NCI-H345 (cell line): ENCODE measurements at regions not wholly inside any gene's neighbourhood (a gene's known extent, or its start where the extent isn't known, plus 50 kb on each side); places are given as distances from the start of the nearest gene placed in this dataset.

Experiments
- DNase-seq: peaks from one replicate; lab custom pipeline; 2025; lab: John Stamatoyannopoulos, UW

- DNase-seq: no peak
Observed at GRCh38 chr7:35501681-35502080, 193.3 kb downstream of the HERPUD2 start.

GRCh38 chr7:35499226-35499625, 195.7 kb downstream of the HERPUD2 start:
- DNase-seq: no peak

GRCh38 chr7:35498416-35498815, 196.5 kb downstream of the HERPUD2 start:
- DNase-seq: no peak

GRCh38 chr7:35495844-35496243, 199.1 kb downstream of the HERPUD2 start:
- no peak for DNase-seq

DNA sequence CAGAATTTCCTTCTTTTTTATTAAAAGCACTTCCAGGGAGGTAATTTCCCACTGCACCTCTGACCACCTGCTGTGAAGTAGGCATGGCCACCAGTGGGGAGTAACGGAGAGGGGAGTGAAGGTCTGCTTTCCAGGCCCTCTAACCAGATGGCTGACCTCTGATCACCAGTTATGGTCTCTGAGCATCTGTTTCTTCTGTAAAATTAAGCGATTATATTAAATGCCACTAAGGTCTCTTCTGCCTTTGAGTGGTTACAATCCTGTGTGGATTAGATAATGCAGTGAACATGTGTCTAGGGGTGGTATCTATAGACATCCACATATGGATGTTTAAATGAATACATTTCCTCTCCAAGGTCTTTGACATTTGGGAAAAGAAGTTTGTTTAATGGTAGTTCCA, 199.6 kb downstream of the HERPUD2 start:
- no peak for DNase-seq

DNA sequence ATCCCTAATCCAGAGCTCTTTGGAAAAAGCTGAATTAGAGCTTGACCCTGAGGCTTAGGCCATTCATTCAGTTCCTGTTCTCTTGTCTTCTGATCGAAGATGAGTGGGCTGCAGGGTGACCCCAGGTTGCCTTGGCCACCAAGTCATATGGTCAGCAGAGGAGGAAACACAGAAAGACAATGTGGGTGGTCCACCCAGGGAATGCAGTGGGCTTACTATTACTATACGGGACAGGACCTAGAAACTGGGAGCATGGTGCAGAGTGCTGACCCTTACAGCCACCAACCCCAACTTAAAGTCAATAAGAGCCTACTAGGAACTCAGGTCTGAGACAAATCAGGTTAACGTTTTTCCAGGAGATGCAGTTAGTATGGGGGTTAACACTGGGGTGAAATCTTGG, 200.5 kb downstream of the HERPUD2 start:
- no peak for DNase-seq

DNA sequence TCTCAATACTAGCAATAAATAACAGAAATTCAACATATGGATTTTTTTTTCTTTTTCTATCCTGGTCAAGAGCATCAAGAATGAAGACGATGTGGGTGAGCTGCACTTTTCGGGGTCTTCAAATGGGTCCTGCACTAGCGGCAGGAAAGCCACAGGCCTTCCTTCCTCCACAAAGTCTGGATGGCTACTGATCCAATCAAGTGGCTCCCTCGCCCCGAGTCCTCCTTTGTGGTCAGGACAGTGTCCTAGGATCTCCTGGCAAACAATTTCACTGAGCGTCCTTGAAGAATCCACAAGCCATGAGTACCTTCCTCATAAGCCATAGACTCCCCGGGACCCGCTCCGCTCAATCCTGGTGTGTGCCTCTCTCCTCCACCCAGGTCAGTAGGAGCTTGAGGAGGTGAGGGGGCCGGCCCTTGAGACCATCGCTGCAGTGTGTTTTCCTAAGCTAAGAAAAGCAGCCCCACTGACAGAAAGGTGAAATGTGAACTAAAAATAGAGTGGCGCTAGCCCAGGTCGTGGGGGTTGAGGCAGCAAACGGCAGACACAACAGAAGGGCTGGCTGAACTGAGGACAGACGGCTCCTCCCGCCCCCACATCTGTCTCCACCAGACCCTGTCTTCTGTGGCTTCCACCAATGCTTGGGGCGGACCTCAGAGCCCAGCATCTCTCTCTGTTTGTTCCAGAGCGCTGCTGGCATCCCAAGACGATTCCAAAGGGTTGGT, 202.3 kb downstream of the HERPUD2 start:
- no peak for DNase-seq

DNA sequence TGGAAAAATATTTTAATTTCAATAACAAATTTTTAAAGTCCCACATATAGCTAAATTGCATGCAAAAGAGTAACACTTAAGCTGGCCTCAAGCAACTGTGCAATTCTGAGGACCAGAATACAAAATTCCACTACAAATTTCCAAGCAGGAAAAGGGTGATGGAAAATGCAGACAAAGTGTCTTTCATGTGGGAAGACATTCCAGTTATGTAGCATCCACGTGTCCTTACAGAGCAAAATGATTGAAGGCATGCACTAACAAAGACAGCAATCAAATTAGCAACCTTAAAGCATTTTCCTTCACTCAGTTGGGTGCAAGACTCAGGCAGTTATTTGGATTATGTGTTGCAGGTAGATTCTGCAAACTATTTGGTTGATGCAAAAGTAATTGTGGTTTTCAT, 203.7 kb downstream of the HERPUD2 start:
- no peak for DNase-seq

- no peak for DNase-seq
Observed at GRCh38 chr7:35487841-35488240, 207.1 kb downstream of the HERPUD2 start.

DNA sequence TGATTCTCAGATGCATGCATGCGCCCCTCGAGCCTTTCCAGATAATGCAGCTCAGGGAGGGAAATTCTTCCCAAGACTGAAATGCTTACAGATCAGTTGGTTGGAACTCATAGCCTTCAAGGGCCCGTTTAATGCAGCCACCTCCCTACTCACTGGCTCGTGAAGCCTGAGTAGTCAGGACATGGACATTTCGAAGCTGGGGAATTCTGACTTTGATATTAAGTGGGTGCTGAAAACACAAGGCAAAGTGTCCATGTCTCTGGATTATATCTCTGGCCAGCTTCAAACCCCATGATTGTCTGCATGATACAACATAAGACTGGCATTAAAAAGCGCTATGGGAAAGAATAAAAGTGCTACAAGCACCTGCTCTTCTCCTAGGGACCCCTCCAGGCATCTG, 207.5 kb downstream of the HERPUD2 start:
- DNase-seq: no peak

DNA sequence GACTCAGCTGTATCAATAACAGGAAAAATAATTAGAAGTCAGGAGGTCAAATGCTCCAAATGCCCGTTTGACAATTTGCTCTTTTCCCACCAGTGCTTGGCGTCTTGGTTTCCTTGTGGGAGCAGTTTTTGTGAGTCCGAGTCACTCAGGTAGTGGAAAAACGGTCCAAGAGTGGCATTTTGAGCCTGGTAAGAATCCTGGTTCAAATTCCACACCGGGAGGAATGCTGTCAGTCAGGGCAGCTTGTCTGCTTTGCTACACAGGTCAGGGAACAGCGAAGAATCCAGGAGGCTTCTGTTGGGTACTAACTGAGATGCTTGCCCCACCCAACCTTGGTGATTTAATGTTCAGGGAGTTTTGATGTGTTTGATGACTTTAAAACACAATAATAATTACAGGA, 209.5 kb downstream of the HERPUD2 start:
- no peak for DNase-seq

DNA sequence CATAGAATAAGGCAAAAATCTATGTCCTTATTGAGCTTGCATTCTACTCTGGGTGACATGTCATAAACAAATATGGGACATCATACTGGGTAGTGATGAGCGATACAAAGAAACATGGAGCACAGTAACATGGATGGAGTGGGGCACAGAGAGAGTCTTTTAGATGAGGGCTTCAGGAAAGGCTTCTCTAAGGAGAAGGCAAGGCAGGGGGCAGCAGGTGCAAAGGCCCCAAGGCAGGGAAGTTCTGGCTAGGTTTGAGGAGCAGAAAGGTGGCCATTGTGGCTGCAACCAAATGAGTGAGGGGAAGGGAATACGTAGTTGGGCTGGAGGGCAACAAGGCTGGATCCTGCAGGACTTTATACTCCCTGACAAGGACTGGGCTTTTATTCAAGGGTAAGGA, 211.4 kb downstream of the HERPUD2 start:
- DNase-seq: no peak

GRCh38 chr7:35482231-35482630, 212.7 kb downstream of the HERPUD2 start:
- DNase-seq: no peak

DNA sequence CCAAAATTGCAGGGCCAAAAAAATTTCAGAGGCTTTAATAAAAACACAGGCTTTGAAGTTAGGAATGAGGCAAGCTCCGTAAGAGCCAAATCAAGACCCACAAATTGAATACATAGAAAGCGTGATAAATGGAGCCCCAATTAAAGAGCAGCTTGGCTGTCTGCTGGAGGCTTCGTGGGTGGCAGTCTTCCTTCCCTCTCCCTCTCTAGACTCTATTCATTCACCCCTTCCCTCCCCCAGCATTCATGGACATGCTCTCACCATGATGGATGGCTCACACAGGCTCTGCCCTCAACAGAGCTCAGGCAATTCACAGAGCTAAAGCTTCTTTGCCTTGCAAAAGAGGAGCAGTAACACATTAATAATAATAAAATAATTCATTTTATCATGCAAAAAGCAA, 214.1 kb downstream of the HERPUD2 start:
- no peak for DNase-seq

- no peak for DNase-seq
Observed at GRCh38 chr7:35477609-35478008, 217.3 kb downstream of the HERPUD2 start.

DNA sequence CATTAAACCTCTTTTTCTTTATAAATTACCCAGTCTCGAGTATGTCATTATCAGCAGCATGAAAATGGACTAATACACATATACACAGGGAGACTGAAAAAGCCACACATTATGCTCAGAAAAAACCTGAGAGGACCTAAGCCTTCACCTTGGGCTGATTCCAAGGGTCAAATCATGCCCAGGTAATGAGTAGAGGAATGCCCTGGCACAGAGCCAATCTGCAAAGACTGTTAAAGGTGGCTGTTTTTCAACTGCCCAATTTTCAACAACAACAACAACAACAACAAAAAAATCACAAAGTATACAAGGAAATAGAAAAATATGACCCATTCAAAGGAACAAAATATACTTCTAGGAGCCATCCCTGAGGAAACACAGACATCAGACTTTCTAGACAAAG, 220.2 kb upstream of the TBX20 start:
- no peak for DNase-seq

DNA sequence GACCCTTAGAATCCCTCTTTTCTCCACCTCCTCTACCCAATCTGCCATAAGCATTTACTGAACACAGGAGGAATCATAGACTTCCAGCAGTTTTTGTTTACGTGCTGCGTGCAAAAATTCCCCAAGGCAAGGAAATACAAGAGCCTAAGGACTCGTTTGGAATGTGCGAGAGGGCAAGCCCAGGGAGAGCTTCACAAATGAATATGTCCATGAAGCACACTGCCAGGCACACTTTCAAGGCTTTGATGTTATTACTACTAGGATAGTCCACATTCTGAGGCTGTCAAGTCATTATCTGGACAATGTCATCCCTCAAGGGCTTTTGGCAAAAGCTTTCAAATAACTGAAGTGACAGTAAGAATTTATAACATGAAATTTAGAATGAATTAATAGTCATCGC, 214.7 kb upstream of the TBX20 start:
- DNase-seq: no peak

DNA sequence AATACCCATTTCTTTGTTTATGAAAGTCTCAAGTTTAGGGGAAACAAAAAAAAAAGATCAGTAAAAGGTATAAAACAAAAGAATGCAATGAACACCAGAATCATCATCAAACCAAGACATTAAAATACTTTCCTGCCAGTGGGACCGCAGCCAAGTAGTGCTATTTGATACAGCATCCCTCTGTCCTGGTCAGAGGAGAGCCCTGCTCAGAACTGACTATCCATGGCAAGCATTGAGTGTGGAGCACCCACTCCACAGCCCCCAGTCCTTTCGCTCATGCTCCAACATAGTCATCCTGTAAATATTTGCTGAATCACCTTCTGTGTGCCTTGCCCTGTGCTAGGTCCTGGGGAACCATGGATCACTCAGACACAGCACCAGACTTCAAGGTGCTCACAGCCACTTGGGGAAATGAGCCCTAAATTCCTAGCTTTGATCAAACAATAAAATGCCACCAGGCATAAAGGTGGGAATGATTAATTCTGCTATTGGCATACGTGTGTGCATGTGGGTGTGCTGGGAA, 213.6 kb upstream of the TBX20 start:
- no peak for DNase-seq

DNA sequence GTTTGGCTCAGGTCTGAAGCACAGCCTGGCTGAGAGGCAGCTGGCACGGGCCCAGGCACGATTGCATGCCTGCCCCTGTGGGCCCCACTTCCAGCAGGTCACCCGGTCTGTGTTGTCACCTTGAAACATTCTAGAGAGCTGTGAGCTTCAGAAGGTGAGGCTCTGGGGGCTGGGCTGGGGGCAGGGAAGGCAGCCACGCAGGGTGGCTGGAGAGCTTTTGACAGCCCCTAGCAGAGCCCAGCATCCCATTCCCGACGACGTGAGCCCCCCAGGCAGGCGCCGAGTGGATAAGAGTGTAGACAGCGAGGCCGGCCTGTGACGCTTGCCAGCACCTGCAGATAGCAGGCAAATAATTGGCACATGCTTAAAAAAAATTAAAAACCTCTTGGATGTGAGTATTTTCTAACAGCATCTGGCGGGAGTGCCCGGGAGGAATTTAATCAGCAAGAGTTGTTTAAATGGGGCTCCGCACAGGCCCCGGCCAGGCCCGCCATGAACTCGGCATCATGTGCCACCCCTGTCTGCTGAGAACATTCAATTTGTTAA, 212.0 kb upstream of the TBX20 start:
- peak; percentile 33 for DNase-seq

GRCh38 chr7:35463751-35464150, 209.9 kb upstream of the TBX20 start:
- DNase-seq: no peak

GRCh38 chr7:35463176-35463700, 209.3 kb upstream of the TBX20 start:
- DNase-seq: no peak

- no peak for DNase-seq
Observed at GRCh38 chr7:35454575-35455385, 200.9 kb upstream of the TBX20 start.
